Prostate gland (tissue), 2 donors: ENCODE measurements at regions not wholly inside any gene's neighbourhood (a gene's known extent, or its start where the extent isn't known, plus 50 kb on each side); places are given as distances from the start of the nearest gene placed in this dataset.

Experiments used
- DNase-seq: peaks from one replicate; pipeline ENCODE4 v3.0.0-alpha.2; 2019; ENCODE audit warnings: low spot score
- H3K27ac ChIP-seq, 2 donors: fragments of 200-600 bp; sonication (generic); 2 replicates each; pipeline ENCODE4 v1.5.1; 2017 to 2019
- H3K27me3 ChIP-seq: fragments of 200-600 bp; sonication (generic); replicated peaks from 2 replicates; pipeline ENCODE4 v1.5.1; 2019; ENCODE audit not compliant: insufficient read depth
- H3K36me3 ChIP-seq, 2 donors: fragments of 200-600 bp; sonication (generic); 1 replicate in 1 of 2; 2 replicates in 1 of 2; pipeline versions ENCODE4 v1.5.1 to v1.8.1; 2017 to 2019
- H3K4me1 ChIP-seq: fragments of 200-600 bp; sonication (generic); replicated peaks from 2 replicates; pipeline ENCODE4 v1.5.1; 2019
- H3K4me3 ChIP-seq, 2 donors: fragments of 200-600 bp; sonication (generic); 2 replicates each; pipeline ENCODE4 v1.5.1; 2017 to 2019
- H3K9me3 ChIP-seq: fragments of 200-600 bp; sonication (generic); 2 replicates; pipeline ENCODE4 v1.5.1; 2017
- CTCF ChIP-seq, 4 experiments: fragments of 200-600 bp in 2 of 4; fragments of 450-650 bp in 2 of 4; sonication (generic) in 2 of 4; IDR thresholded peaks; 1 replicate in 3 of 4; 2 replicates in 1 of 4; pipeline ENCODE4 v1.5.1; 2016 to 2019; ENCODE audit warnings: antibody characterized with exemption in 4 of 4, mild to moderate bottlenecking in 2 of 4, moderate library complexity in 2 of 4
- POLR2A ChIP-seq: fragments of 450-650 bp; IDR thresholded peaks from one replicate; pipeline ENCODE4 v1.6.1; 2016; ENCODE audit warnings: antibody characterized with exemption, mild to moderate bottlenecking
- POLR2AphosphoS5 ChIP-seq: sonication (generic); formaldehyde crosslinking; IDR thresholded peaks from one replicate; pipeline ENCODE4 v1.6.1; 2017; ENCODE audit warnings: antibody characterized with exemption
- WGBS: methylation state at CpG from one replicate; pipeline ENCODE4 v1.1.5; 2018; 5-methylcytosine and 5-hydroxymethylcytosine counted together
- intact Hi-C: fragments of 100-400 bp; cut with DNase I; formaldehyde crosslinking; loops from one replicate; pipeline ENCODE4 v1.14.2; 2022

GRCh38 chr3:95302044-95302443 lies 1239.2 kb downstream of the NSUN3 start:
- no peak overlapping the region for H3K27ac ChIP-seq
- no peak for DNase-seq
- no peaks in the 10 kb centered on the region for H3K4me1 ChIP-seq
- TF ChIP-seq POLR2AphosphoS5 (no peak), CTCF (IDR thresholded peaks at IDR 0.05) (no peak), POLR2A (no peak)
- no peaks in the 10 kb centered on the region for H3K9me3 ChIP-seq
- no peaks in the 10 kb centered on the region for H3K36me3 ChIP-seq
- no peak overlapping the region for H3K4me3 ChIP-seq
- WGBS: 80% methylated on average over 1 of the region's 1 CpG
- intact Hi-C loops: no loop called here
- H3K27me3 ChIP-seq: no peaks in the 10 kb centered on the region

GRCh38 chr3:95310560-95310959 lies 1247.7 kb downstream of the NSUN3 start:
- no peak overlapping the region for H3K27ac ChIP-seq
- 81% methylated on average over 2 of the region's 2 CpGs for WGBS
- TF ChIP-seq POLR2AphosphoS5: no peak
- no peak for TF ChIP-seq POLR2A
- TF ChIP-seq CTCF (IDR thresholded peaks at IDR 0.05): no peak

GRCh38 chr3:95311272-95311671 lies 1248.4 kb downstream of the NSUN3 start:
- Histone ChIP-seq H3K27me3 (no peaks in the 10 kb centered on the region), H3K36me3 (no peaks in the 10 kb centered on the region), H3K4me1 (no peaks in the 10 kb centered on the region), H3K9me3 (no peaks in the 10 kb centered on the region), H3K27ac (no peak overlapping the region), H3K4me3 (no peak overlapping the region)
- no peak for TF ChIP-seq POLR2A
- no peak for TF ChIP-seq POLR2AphosphoS5
- no peak for TF ChIP-seq CTCF (IDR thresholded peaks at IDR 0.05)
- intact Hi-C loops: no loop called here
- no peak for DNase-seq
- WGBS: 64% methylated on average over 2 of the region's 2 CpGs

More at GRCh38 chr3:95310560-95310959, 1247.7 kb downstream of the NSUN3 start:
- Histone ChIP-seq H3K4me3 (no peak overlapping the region), H3K4me1 (no peaks in the 10 kb centered on the region), H3K36me3 (no peaks in the 10 kb centered on the region), H3K27me3 (no peaks in the 10 kb centered on the region), H3K9me3 (no peaks in the 10 kb centered on the region)
- no peak for DNase-seq
- intact Hi-C loops: no loop called here

- no peak overlapping the region for H3K27ac ChIP-seq
- H3K9me3 ChIP-seq: no peaks in the 10 kb centered on the region
- H3K27me3 ChIP-seq: no peaks in the 10 kb centered on the region
- 88% methylated on average over 3 of the region's 3 CpGs for WGBS
- intact Hi-C loops: no loop called here
- DNase-seq: no peak
- H3K4me3 ChIP-seq: no peak overlapping the region
- no peaks in the 10 kb centered on the region for H3K36me3 ChIP-seq
- no peaks in the 10 kb centered on the region for H3K4me1 ChIP-seq
- TF ChIP-seq CTCF (IDR thresholded peaks at IDR 0.05) (no peak), POLR2A (no peak), POLR2AphosphoS5 (no peak)
Measured at GRCh38 chr3:95312650-95313049, 1249.8 kb downstream of the NSUN3 start.

GRCh38 chr3:95319921-95320494 lies 1257.1 kb downstream of the NSUN3 start:
- intact Hi-C loops: no loop called here
- DNase-seq: no peak
- no peak for TF ChIP-seq POLR2A
- no peak for TF ChIP-seq CTCF (IDR thresholded peaks at IDR 0.05)
- TF ChIP-seq POLR2AphosphoS5: no peak
- Histone ChIP-seq H3K36me3 (no peaks in the 10 kb centered on the region), H3K4me3 (no peak overlapping the region), H3K27ac (no peak overlapping the region), H3K27me3 (no peaks in the 10 kb centered on the region), H3K4me1 (no peaks in the 10 kb centered on the region), H3K9me3 (no peaks in the 10 kb centered on the region)
- whole genome bisulfite sequencing: 64% methylated on average over 3 of the region's 3 CpGs
